KMS-11 (cell line): ENCODE measurements at regions not wholly inside any gene's neighbourhood (a gene's known extent, or its start where the extent isn't known, plus 50 kb on each side); places are given as distances from the start of the nearest gene placed in this dataset.

Experiments used
- H2AFZ ChIP-seq: fragments of 200-600 bp; sonication (generic); 2 replicates; pipeline ENCODE4 v1.6.1; 2016; ENCODE audit warnings: antibody characterized with exemption, mixed run types, low read depth
- H3K27ac ChIP-seq: fragments of 200-600 bp; sonication (generic); 2 replicates; pipeline ENCODE4 v1.6.1; 2016; ENCODE audit warnings: mild to moderate bottlenecking, mixed run types
- H3K27me3 ChIP-seq: fragments of 200-600 bp; sonication (generic); 2 replicates; pipeline ENCODE4 v1.6.1; 2017; ENCODE audit warnings: mild to moderate bottlenecking, low read depth, mixed run types, moderate library complexity; ENCODE audit not compliant: insufficient read depth
- H3K36me3 ChIP-seq: fragments of 200-600 bp; sonication (generic); 2 replicates; pipeline ENCODE4 v1.6.1; 2017; ENCODE audit warnings: mild to moderate bottlenecking, mixed run types; ENCODE audit not compliant: insufficient read depth
- H3K4me1 ChIP-seq: fragments of 200-600 bp; sonication (generic); 2 replicates; pipeline ENCODE4 v1.6.1; 2016; ENCODE audit warnings: mild to moderate bottlenecking, low read depth, mixed run types; ENCODE audit not compliant: poor library complexity, severe bottlenecking
- H3K4me2 ChIP-seq: fragments of 200-600 bp; sonication (generic); 2 replicates; pipeline ENCODE4 v1.7.0; 2016; ENCODE audit warnings: mild to moderate bottlenecking, mixed run types
- H3K4me3 ChIP-seq: fragments of 200-600 bp; sonication (generic); IDR thresholded peaks from 2 replicates; pipeline ENCODE4 v1.6.1; 2017; ENCODE audit warnings: low read depth, low read length, mixed read lengths; ENCODE audit not compliant: insufficient read depth
- H3K79me2 ChIP-seq: fragments of 200-600 bp; sonication (generic); 2 replicates; pipeline ENCODE4 v1.6.1; 2016; ENCODE audit warnings: low read depth, mixed run types; ENCODE audit not compliant: insufficient read depth
- H3K9ac ChIP-seq: fragments of 200-600 bp; sonication (generic); 2 replicates; pipeline ENCODE4 v1.6.1; 2016; ENCODE audit warnings: mild to moderate bottlenecking, mixed run types
- H4K20me1 ChIP-seq: fragments of 200-600 bp; sonication (generic); 2 replicates; pipeline ENCODE4 v1.6.1; 2016; ENCODE audit warnings: mild to moderate bottlenecking, mixed run types; ENCODE audit not compliant: insufficient read depth
- CTCF ChIP-seq: fragments of 200-600 bp; sonication (generic); conservative IDR thresholded peaks from 2 replicates; pipeline ENCODE4 v1.6.1; 2017; ENCODE audit warnings: low read depth, mild to moderate bottlenecking, antibody characterized with exemption, low read length, moderate library complexity, mixed read lengths

- no peak overlapping the region for H2AFZ ChIP-seq
These were observed 481.6 kb upstream of the MYT1L start for GRCh38 chr2:2812648-2813047.

GRCh38 chr2:2812117-2812516, 481.0 kb upstream of the MYT1L start:
- no peak overlapping the region for H3K9ac ChIP-seq
- H3K4me2 ChIP-seq = no peak overlapping the region
- no peaks in the 10 kb centered on the region for H3K27me3 ChIP-seq
- H3K4me3 ChIP-seq = no peak overlapping the region
- H3K79me2 ChIP-seq = no peaks in the 10 kb centered on the region
- H2AFZ ChIP-seq = no peak overlapping the region
- H3K4me1 ChIP-seq = no peaks in the 10 kb centered on the region
- TF ChIP-seq CTCF = no peak
- H3K27ac ChIP-seq = no peak overlapping the region
- H4K20me1 ChIP-seq = no peaks in the 10 kb centered on the region
- no peaks in the 10 kb centered on the region for H3K36me3 ChIP-seq

More at GRCh38 chr2:2812648-2813047, 481.6 kb upstream of the MYT1L start:
- Histone ChIP-seq H3K79me2 (no peaks in the 10 kb centered on the region), H4K20me1 (no peaks in the 10 kb centered on the region), H3K4me3 (no peak overlapping the region), H3K4me1 (no peaks in the 10 kb centered on the region), H3K36me3 (no peaks in the 10 kb centered on the region), H3K27me3 (no peaks in the 10 kb centered on the region), H3K4me2 (no peak overlapping the region), H3K27ac (no peak overlapping the region), H3K9ac (no peak overlapping the region)
- no peak for TF ChIP-seq CTCF

GRCh38 chr2:2810504-2810903, 479.4 kb upstream of the MYT1L start:
- Histone ChIP-seq H3K79me2 (no peaks in the 10 kb centered on the region), H3K9ac (no peak overlapping the region), H3K27me3 (no peaks in the 10 kb centered on the region), H3K4me1 (no peaks in the 10 kb centered on the region), H2AFZ (no peak overlapping the region), H3K36me3 (no peaks in the 10 kb centered on the region), H3K4me3 (no peak overlapping the region), H3K27ac (no peak overlapping the region), H3K4me2 (no peak overlapping the region), H4K20me1 (no peaks in the 10 kb centered on the region)
- no peak for TF ChIP-seq CTCF

- H3K36me3 ChIP-seq = no peaks in the 10 kb centered on the region
- H3K4me2 ChIP-seq = no peak overlapping the region
- no peak overlapping the region for H3K9ac ChIP-seq
- no peaks in the 10 kb centered on the region for H3K79me2 ChIP-seq
- H3K4me1 ChIP-seq = no peaks in the 10 kb centered on the region
- no peak overlapping the region for H2AFZ ChIP-seq
- no peak overlapping the region for H3K27ac ChIP-seq
- H3K4me3 ChIP-seq = no peak overlapping the region
- TF ChIP-seq CTCF = no peak
- no peaks in the 10 kb centered on the region for H4K20me1 ChIP-seq
- H3K27me3 ChIP-seq = no peaks in the 10 kb centered on the region
These were observed 478.7 kb upstream of the MYT1L start for GRCh38 chr2:2809771-2810170.
